ENCODE measurements at regions not wholly inside any gene's neighbourhood (a gene's known extent, or its start where the extent isn't known, plus 50 kb on each side); places are given as distances from the start of the nearest gene placed in this dataset.

DNA sequence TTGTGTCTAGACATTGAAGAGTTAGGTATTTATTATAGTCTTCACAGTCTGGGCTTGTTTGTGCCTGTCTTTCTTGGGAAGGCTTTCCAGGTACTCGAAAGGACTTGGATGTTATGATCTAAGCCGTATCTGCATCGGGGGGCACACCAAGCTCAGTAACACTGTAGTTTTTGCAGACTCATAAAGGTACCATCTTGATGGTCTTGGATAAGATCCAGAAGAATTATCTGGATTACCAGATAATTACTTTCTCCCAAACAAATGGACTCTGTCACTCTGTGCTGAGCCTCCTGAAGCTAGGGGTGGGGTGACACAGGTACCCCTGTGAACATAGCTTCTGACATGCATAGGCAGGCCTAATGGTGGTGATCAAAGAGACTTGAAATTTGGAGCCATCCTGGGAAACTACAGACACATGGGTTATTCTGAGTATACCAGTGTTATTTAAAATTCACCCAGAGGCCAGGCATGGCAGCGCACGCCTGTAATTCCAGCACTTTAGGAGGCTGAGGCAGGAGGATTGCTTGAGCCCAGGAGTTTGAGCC lies 238.6 kb upstream of the TPM1 start:
- intact Hi-C loops (cut with micrococcal nuclease; ENCODE audit: unreplicated experiment) = no loop called here
- CTCF ChIA-PET = no interaction called here
- no TSS peak for BruUV-seq (replicated peaks)

GRCh38 chr15:62805502-62805901 lies 237.0 kb upstream of the TPM1 start:
- POLR2A ChIA-PET (ENCODE audit: unreplicated experiment) = no interaction called here

More for the DNA sequence above, 238.6 kb upstream of the TPM1 start:
- Histone ChIP-seq H2AFZ (no peak overlapping the region), H3K4me3 (no peak overlapping the region), H3K4me1 (replicated peaks; ENCODE audit: insufficient read depth) (peaks cover 5% of the 10 kb centered on the region), H3K9me3 (ENCODE audit: insufficient read depth, low read depth) (no peaks in the 10 kb centered on the region), H4K20me1 (ENCODE audit: insufficient read depth) (no peaks in the 10 kb centered on the region), H3K27ac (no peak overlapping the region), H3K4me2 (no peak overlapping the region), H3K27me3 (ENCODE audit: insufficient read depth, low read depth) (no peaks in the 10 kb centered on the region), H3K9me2 (ENCODE audit: insufficient read depth) (no peaks in the 10 kb centered on the region), H3K36me3 (ENCODE audit: low read depth) (no peaks in the 10 kb centered on the region), H3K79me2 (ENCODE audit: low read depth) (no peaks in the 10 kb centered on the region), H3F3A (ENCODE audit: insufficient read depth, low read depth) (no peaks in the 10 kb centered on the region)
- TF ChIP-seq EZH2 (IDR thresholded peaks at IDR 0.05; ENCODE audit: low read depth) = no peak
- TF ChIP-seq, protein P1, sequence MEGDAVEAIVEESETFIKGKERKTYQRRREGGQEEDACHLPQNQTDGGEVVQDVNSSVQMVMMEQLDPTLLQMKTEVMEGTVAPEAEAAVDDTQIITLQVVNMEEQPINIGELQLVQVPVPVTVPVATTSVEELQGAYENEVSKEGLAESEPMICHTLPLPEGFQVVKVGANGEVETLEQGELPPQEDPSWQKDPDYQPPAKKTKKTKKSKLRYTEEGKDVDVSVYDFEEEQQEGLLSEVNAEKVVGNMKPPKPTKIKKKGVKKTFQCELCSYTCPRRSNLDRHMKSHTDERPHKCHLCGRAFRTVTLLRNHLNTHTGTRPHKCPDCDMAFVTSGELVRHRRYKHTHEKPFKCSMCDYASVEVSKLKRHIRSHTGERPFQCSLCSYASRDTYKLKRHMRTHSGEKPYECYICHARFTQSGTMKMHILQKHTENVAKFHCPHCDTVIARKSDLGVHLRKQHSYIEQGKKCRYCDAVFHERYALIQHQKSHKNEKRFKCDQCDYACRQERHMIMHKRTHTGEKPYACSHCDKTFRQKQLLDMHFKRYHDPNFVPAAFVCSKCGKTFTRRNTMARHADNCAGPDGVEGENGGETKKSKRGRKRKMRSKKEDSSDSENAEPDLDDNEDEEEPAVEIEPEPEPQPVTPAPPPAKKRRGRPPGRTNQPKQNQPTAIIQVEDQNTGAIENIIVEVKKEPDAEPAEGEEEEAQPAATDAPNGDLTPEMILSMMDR (conservative IDR thresholded peaks at IDR 0.05) = no peak
- POLR2A ChIA-PET (ENCODE audit: unreplicated experiment) = no interaction called here
- DNase-seq = no peak

GRCh38 chr15:62807539-62808130 lies 234.9 kb upstream of the TPM1 start:
- ChIA-PET POLR2A (ENCODE audit: unreplicated experiment) (no interaction called here), CTCF (no interaction called here)
- H3K9me2 ChIP-seq (ENCODE audit: insufficient read depth) = no peaks in the 10 kb centered on the region
- TF ChIP-seq EZH2 (IDR thresholded peaks at IDR 0.05; ENCODE audit: low read depth) = no peak
- TF ChIP-seq, protein P1 (conservative IDR thresholded peaks at IDR 0.05) = no peak
- H3K79me2 ChIP-seq (ENCODE audit: low read depth) = no peaks in the 10 kb centered on the region
- BruUV-seq (replicated peaks) = no TSS peak
- H3F3A ChIP-seq (ENCODE audit: insufficient read depth, low read depth) = no peaks in the 10 kb centered on the region
- H4K20me1 ChIP-seq (ENCODE audit: insufficient read depth) = no peaks in the 10 kb centered on the region
- H3K36me3 ChIP-seq (ENCODE audit: low read depth) = no peaks in the 10 kb centered on the region
- DNase-seq = no peak
- H3K4me2 ChIP-seq = no peak overlapping the region
- no peak overlapping the region for H3K4me3 ChIP-seq
- no peaks in the 10 kb centered on the region for H3K27me3 ChIP-seq (ENCODE audit: insufficient read depth, low read depth)
- intact Hi-C loops (cut with micrococcal nuclease; ENCODE audit: unreplicated experiment) = no loop called here
- no peak overlapping the region for H3K27ac ChIP-seq
- no peaks in the 10 kb centered on the region for H3K9me3 ChIP-seq (ENCODE audit: insufficient read depth, low read depth)
- peaks cover 32% of the 10 kb centered on the region for H3K4me1 ChIP-seq (replicated peaks; ENCODE audit: insufficient read depth)
- H2AFZ ChIP-seq = no peak overlapping the region

More at GRCh38 chr15:62805502-62805901, 237.0 kb upstream of the TPM1 start:
- Histone ChIP-seq H3K4me2 (no peak overlapping the region), H2AFZ (no peak overlapping the region), H3K9me3 (ENCODE audit: insufficient read depth, low read depth) (no peaks in the 10 kb centered on the region), H3K4me1 (replicated peaks; ENCODE audit: insufficient read depth) (peaks cover 18% of the 10 kb centered on the region), H3K27ac (no peak overlapping the region), H3K9me2 (ENCODE audit: insufficient read depth) (no peaks in the 10 kb centered on the region), H3K36me3 (ENCODE audit: low read depth) (no peaks in the 10 kb centered on the region), H4K20me1 (ENCODE audit: insufficient read depth) (no peaks in the 10 kb centered on the region), H3K79me2 (ENCODE audit: low read depth) (no peaks in the 10 kb centered on the region), H3K27me3 (ENCODE audit: insufficient read depth, low read depth) (no peaks in the 10 kb centered on the region), H3F3A (ENCODE audit: insufficient read depth, low read depth) (no peaks in the 10 kb centered on the region), H3K4me3 (no peak overlapping the region)
- no peak for DNase-seq
- CTCF ChIA-PET = no interaction called here
- intact Hi-C loops (cut with micrococcal nuclease; ENCODE audit: unreplicated experiment) = no loop called here
- no peak for TF ChIP-seq EZH2 (IDR thresholded peaks at IDR 0.05; ENCODE audit: low read depth)
- BruUV-seq (replicated peaks) = no TSS peak
